ENCODE measurements at regions not wholly inside any gene's neighbourhood (a gene's known extent, or its start where the extent isn't known, plus 50 kb on each side); places are given as distances from the start of the nearest gene placed in this dataset.

DNA sequence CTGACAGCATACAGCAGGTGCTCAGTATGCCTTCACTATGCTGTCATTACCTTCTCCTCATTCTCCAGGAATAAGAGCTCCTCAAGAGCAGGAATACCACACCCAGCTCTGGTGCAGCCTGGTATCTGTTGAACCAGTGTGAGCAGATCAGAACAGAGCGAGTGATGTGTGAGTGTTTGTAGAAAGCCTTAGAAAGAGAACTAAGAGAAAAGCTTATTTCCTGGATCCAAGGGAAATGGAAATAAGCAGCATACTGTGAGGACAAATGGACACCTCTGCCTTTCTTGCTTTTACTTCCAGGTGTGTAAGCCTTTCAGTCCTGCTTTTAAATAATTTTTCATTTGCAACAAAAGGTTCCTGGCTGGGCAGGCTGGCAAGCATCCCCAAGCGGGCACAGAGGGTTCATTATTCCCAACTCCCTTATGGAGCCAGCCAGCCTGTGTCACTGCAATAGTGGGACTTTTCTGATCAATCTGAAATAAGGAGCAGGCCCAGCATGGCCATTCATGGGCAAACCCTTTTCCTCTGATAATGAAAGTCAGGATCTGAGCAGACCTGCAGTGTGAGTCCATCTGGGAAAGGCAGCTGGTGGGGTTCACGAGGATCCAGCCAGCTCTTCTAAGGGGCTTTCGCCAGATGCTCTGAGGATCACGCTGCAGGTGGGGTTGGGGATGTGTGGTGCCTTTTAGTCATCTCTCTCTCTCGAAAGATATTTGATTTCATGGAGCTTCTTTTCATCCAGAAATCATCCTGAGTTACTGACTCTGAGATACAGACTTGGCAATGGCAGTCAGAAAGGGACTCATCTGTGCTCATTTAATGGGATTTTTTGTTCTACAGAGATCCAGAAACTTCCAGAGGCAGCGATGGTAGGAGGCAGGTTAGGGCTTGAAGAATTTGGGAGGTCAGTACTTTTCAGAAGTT, 594.9 kb upstream of the CFAP20DC start:
- DNase-seq, result peak; percentile 33 to 51

DNA sequence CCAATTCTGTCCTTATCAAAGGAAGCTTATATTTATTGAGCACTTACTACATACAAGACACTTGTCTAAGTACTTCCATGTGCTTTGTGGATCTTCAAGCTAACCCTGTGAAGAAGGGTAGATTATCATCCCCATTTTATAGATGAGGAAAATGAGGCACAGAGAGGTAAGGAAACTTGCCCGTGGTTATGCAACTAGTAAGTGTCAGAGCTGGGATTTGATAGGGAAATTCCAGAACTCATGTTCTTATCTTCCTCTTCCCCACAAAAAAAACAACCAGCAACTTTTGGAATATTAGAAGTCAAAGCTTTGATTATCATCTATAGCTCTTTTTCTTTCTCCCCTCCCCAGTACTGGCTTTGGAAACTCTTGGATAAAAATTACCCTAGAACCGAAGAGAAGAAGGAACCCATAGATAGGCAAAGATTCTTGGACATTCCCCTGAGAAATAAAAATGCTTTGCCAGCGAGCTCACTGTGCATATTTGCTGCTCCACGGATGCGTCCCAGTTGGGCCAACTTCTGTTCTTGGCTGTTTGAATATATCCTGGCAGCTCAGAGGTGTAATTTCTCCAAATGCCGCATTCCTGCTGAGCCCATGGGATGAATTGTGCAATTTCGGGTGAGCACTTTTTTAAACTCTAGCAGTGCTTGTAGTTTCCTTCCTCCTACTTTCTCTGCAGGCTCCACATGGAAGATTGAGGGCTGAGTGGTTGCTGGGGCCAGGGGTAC, 591.5 kb upstream of the CFAP20DC start:
- DNase-seq, result peak in 1 of 2 donors; percentile 43

DNA sequence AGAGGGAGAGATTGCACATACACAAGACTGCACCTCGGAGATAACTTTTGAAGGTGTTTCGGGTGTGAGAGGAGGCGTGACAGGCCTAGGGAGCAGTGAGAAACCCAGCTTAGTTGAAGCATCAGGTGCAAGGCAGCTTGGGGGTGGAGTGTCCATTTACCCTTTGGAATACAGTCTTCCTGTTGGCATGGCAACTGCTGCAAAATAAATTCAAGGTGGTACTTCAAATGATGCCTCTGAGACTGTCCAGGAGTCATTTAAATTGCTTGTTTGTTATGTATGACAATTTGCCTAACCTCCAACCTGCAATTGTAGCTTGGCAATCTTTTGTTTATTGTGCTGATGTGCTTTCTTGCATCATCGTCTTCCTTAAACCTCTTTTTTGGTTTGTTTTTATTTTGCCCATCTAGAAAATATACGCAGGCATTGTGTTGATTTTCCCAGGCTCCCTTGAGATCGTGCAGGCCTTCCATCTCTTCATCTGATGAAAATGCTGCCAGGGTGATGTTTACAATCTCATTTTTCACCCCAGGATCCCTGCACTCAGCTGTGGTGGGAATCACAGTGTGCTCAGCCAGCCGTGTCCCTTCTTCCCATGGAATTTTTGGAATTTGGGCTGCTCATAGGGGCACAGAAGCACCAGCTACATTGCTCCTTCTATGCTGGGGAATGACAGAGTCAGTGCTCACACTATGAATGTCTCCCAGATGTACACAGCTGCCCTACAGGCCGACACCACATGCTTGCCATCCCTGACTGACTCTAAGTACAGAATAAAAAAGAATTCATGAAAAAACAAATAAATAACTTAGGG, 583.1 kb upstream of the CFAP20DC start:
- no peak for DNase-seq

DNA sequence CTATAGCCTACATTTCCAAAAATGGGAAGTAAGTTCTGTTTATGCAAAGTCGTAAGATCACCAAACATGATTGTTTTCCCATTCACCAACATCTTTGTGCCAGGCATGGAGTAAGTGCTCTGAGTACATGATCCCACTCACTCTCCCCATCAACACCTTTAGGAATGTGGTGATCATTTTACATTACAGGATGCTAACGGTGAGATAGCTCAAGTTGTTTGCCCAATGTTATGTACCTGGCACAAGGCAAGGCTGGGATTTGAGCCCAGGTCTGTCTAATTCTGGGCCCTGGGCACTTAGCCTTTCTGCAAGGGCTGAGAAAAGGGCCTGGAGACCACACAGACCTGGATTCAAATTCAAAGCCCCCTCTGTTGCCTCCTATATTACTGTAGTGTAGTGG, 581.7 kb upstream of the CFAP20DC start:
- no peak for DNase-seq

DNA sequence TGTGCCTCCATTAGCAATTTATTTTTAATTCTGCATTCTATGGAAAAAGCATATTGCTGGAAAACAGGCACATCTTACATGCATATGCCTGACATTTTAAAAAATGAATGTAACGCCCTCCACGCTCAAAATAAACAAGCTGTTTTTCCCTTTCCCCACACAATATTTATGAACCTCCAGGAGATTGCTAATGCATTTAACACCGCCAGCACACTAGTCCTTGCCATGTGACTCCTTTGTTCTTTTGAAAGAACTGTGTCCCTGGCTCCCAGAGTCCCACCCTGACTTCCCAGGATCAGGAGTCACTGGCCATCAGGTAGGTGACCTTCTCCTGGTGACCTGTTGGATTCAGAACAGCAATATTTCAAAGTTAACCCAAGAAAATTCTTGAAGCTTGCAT, 571.2 kb upstream of the CFAP20DC start:
- DNase-seq, result no peak

DNA sequence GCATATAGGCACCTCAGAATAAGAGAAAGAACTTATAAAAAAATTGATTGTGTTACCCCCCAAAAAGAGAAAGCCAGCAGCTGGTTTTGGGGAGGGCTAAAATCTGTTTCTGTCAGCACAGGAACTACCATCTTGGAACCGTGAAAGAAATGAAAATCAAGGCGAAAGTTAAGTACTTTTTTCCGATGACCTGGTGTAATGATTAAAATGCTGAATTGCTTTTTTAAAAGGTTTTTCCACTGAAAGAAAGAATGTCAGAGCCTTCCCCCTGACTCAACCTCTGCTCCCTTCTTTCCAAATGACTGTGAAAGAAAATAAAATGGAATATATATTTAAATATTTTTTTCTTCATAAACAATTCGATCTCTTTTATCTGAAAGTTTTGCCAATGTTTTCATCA, 570.5 kb upstream of the CFAP20DC start:
- no peak for DNase-seq

DNA sequence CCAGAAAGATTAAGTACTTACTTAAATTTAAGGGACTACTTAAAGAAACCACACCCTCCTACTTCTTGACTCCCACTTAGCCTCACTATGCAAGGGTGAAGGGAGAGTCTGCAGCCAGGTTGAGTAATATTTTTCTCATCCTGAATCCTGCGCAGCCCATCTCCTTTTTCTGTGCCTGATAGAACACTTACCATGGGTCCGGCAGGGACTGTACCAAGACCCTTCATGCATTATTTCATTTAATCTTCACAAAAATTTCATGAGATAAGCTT, 562.6 kb upstream of the CFAP20DC start:
- no peak for DNase-seq

DNA sequence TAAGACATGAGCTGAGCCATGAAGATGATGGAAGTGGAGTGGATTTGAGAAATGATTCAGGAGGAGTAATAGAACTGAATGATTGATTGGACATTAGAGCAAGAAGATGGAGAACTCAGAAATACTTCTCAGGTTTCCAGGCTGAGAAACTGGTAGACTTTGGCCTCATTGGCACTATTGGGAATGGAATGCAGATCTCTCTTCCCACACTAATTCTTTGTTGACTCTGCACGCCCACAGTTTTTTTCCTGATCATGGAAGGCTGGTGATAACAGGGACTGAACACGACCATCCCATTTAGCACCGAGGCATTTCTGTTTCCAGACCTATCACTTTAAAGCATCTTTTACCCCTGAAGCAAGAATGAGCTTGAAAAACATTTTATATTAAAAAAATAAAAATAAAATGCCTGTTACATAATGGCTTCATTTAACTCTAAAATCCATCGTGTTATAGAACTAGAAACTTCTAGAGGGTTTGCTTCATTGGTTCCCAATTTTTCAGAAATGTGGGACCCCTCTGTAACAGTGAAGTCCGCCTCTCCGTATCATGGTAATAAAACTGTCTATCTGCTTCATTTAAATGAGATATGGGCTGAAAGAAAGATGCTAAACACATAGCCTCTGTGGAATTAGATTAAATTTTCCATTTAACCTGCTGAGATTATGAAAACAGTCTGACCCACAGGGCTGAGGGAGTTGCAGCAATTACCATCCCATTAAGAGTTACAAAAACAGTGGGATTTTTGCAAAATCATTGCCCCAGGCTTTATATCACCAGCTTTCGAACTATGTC, 562.0 kb upstream of the CFAP20DC start:
- DNase-seq, result no peak

DNA sequence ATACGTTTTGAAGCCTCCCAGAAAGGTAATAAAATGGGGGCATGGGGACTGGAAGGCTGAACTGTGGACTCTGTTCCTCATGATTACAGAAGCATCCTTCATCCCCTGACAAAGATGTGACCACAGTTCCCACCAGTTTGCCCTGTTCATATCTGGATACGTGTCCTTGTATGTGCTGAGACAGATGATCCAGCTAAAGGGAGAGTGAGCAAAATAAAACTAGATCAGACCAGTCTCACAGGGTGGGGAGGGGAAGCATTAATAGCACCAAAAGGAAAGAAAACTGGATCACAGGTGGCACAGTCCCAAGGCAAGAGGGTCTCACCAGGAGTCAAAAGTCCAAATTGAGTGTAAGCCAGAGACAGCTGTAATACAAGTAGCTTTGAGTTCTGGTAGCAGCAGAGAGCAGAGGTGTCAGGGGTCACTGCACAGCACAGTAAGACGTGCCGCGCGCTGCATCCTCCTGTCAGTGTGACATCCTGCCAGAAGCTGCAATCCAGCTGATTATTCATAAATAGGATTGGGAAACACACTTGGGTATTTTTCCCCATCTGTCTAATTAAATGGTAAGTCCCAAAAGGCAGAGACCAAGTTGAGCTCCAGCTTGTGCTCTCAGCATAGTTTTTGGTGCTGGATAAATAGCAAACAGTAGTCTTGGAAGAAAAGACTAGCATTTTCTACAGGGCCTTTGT, 560.0 kb upstream of the CFAP20DC start:
- DNase-seq, result no peak

DNA sequence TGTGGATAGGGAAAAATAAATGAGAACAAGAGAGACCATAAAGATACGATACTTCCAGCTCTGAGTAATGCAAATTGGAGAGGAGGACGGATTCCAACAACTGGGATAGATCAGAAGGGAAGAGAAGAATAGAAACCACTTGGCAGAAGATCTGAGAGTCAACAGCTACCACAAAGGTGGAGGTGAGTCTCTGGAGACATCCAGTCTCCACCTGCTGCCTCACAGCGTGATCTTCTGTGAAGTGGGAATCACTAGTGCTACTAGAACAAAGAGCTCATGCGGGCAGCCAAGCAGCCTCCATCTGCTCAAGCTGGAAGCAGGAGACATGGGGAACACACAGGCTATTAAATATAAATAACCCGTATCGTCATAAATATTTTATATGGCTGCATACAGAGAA, 558.5 kb upstream of the CFAP20DC start:
- DNase-seq, result no peak

DNA sequence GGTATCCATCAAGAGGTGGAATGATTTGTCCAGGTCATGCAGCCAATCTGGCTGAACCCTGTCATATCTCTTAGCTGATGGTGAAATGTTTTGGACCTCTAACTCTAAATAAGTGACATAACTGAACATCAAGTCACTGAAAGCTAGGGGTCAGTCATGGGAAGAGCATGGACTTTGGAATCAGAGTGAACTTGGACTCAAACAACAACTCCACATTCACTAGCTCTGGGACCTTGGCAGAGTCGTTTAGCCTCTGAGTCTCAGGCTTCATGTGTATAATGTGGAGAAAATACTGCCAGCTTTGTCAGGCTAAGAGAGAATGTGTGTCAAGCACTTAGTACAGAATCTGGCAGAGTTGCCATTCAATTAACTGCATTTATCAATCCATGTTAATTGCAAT, 557.8 kb upstream of the CFAP20DC start:
- DNase-seq, result peak in 1 of 2 donors; percentile 2

DNA sequence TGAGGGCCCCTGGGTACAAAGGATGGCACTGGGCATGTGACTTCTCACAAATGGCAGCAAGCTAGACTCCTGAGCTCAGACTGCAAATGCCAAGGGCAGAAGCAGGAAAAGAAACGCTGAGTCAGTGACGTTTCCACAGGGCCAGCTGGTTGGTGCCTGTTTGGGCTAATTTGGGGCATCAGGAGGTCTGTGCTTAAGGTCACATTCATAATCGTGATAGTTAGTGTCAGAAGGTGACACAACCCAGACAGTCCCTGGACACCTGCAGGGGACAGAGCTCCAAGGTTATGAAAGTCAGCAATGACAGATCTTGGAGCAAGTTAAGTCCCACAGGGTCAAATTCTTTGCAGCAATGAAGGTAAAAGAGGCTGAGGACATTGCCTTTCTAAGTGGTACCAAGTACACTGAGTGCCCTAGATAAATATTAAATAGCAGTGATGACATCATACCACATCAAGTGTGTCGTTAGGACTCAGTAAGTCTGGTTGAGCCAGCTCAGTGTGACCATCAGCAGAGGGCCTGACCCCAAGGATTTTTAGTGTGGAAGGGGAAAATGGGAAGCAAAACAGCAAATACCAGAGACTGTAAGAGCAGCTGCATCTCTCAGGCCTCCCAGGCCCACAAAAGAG, 556.9 kb upstream of the CFAP20DC start:
- DNase-seq, result no peak

DNA sequence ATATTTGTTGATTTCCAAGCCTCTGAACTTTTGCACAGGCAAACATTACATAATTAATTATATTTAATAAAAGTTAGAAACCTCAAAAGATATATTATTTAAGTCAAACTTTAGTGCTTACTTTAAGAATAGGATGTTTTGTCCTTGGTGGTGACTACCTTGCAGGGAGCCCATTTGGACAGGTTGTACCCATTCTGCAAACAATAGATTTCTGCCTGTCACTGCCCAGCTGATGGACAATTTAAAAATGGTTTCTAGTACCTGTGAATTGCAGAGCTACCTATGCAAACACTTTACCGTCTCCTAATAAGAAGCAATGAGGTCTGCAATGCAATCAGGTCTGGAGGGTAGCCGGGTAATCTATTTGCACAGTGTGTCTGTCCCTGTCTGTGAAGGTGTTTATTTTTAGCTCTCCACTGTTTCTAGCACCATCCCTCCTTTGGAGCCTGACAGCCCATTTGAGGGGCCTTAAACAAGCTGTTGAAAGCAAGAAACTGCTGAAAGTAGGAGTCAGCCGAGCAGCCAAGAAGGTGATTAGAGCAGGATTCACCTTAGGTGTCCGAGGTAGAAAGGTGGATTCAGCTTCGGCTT, 556.2 kb upstream of the CFAP20DC start:
- DNase-seq, result no peak

DNA sequence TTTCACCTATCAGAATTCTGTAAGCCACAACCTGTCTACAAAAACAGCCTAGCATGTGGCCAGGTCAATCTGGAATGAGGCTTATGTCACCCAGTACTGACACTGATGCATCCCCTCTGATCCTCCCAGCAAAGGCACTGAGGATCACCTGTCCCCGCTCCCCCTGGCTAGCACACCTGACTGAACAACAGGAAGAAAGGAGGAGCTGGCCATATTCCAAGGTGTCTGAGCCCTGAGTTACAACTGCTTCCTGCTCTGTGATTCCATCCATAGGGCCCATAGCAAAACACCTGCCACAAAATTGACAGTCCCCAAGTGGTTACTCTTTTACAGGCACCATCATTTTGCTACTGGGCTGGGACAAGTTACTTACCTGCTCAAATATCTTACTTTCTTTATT, 555.5 kb upstream of the CFAP20DC start:
- DNase-seq, result no peak

DNA sequence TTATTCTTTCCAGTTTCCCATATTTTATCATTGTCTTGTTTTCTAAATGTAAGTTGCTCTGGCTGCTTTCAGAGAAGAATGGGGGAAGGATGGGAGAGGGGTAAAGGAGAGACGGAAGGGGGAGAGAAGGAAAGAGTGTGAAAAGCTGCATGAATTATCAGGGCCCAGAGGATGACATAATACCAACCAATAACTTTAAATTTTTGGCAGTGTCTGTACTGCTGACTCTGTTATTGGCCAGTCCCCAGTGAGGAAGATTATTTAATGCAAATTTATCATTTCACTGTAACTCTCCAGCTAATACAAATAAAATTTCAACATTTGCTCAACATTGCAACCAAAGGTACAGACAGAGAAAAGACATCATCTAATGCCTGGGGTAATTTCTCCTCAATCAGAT, 551.7 kb upstream of the CFAP20DC start:
- DNase-seq, result no peak

DNA sequence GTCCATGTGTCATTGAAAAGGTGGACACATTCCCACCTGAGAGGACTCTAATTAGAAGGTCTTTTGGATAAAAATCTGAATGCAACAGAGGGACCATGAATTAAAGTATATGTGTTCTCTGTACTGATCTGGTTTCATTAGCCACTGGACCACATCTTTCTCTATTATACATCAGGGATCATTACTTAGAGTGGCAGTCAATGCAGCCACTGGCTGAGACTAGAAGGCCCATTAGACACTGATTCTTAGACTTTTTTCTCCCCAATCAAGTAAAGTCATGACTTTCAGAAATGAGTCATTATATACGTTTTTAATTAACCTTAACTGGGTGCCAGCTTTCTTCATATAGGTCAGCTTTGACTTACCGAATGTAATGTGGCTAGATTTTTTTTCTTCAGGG, 550.8 kb upstream of the CFAP20DC start:
- DNase-seq, result no peak

DNA sequence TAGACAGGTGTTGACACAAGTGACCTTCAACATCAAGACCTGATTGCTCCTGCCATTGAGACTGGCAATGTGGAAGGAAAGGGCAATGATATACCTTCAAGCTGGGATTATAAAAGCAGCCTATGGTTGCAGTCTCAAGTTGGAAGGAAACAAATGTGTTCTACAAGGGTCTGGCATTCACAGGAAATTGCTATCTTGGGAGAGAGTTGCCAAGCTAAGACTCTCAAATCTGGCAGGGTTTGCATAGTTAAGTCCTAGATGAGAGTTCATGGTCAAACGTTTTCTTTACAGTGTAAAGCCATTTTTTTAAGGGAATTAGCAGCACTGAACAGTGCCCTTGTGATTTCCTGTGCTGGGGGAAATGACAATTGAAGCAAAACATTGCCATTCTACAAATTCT, 546.9 kb upstream of the CFAP20DC start:
- no peak for DNase-seq

DNA sequence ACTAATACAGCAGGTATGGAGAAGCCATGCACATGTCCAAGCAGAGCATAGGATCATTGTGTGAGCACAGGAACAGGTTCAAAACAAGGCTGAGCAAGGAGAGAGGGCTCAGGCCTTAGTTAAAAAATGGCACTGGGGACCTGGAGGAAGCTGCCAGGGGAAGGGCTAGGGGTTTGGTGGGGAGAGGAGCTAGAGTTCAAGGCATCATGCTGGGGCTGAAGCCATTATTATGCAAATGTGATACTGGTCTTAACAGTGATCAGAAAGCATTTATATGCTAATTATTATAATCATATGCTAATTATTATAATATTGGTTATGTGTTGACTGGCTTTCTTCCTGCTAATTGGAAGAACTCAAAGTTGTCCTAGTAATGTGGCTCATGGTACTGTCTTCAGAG, 546.0 kb upstream of the CFAP20DC start:
- DNase-seq, result no peak

DNA sequence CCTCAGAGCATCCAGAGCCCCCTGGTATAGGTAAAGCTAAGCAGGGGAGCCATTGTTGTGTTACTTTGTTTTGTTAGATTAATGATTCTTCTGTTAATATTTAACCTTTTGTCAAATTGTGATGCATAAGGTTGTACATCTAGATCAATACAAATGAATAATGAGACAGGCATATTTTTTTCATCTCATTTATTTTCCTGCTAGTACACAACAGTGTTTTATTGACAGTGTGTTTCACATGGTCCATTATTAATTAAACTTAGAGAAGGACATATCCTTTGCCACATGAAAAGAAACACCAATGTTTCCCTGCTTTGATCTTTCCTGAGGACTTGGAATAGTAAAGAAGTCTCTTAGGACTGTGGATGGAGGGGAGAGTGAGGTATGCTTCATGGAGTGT, 543.6 kb upstream of the CFAP20DC start:
- DNase-seq, result no peak

DNA sequence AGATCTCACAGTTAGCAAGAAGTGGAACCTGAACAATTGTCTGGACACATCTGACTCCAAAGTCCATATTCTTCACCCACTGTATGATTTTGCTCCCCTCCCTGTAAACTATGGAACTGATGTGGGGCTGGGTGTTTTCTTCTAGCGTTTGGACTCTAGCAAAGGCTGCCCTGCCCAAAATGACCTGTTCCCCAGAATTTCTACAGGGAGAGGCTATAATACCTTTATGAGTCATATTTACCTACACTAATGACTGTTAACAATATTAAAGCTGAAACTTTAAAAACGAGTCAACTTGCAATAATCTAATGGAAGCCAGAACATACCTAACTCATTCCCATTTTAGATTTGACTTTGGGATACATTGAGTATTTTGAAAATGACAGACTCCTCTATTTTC, 531.2 kb upstream of the CFAP20DC start:
- DNase-seq, result no peak

DNA sequence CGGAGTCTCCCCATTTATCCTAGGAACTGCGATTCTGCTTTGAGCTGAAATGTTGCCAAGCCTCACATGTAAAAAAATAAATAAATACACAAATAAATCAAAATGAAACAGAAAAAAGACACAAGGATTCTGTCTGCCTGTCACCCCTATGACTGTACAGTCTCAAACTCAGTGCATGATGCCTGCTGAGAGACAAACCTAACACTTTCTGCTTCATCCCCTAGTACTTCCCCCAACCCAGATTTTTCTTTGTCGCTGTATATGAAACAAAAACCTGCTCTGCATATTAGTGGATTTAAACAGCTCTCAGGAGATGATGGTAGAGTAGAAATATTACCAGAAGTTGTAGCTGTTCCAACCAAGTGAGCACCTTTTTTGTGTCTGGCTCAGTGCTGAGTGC, 530.7 kb upstream of the CFAP20DC start:
- DNase-seq, result no peak
